Natural killer cell treated with Interleukin-12 subunit alpha and Interleukin-12 subunit beta and Interleukin-15 and Interleukin-18, amount 100 ng/mL, for 72 hours (primary cell): ENCODE measurements at regions not wholly inside any gene's neighbourhood (a gene's known extent, or its start where the extent isn't known, plus 50 kb on each side); places are given as distances from the start of the nearest gene placed in this dataset.

Experiments
- ATAC-seq, 2 donors: fragments of 150-1000 bp; cut with Tn5 transposase in 1 of 2; sonication (Bioruptor Pico), chemical (Tn5 transposase) in 1 of 2; 2 replicates each; pipeline ENCODE4 v1.10.0; 2021
- DNase-seq: peaks from one replicate; pipeline ENCODE4 v3.0.0; 2022; ENCODE audit warnings: low spot score
- H3K27ac Mint-ChIP-seq, 2 donors: 1 replicate in 1 of 2; 2 replicates in 1 of 2; pipeline ENCODE4 v1.8.0; 2022; ENCODE audit warnings: mixed read lengths in 2 of 2, mild to moderate bottlenecking in 1 of 2, moderate library complexity in 1 of 2
- H3K27me3 Mint-ChIP-seq, 2 donors: 1 replicate in 1 of 2; 2 replicates in 1 of 2; pipeline ENCODE4 v1.8.0; 2022; ENCODE audit warnings: mixed read lengths in 2 of 2
- H3K36me3 Mint-ChIP-seq: one replicate; pipeline ENCODE4 v1.8.0; 2022; ENCODE audit warnings: mixed read lengths
- H3K4me1 Mint-ChIP-seq, 2 donors: 1 replicate in 1 of 2; 2 replicates in 1 of 2; pipeline ENCODE4 v1.8.0; 2022; ENCODE audit warnings: low read depth in 2 of 2, mixed read lengths in 2 of 2, mild to moderate bottlenecking in 1 of 2
- H3K4me3 Mint-ChIP-seq: one replicate; pipeline ENCODE4 v1.8.0; 2022; ENCODE audit warnings: mixed read lengths
- H3K9me3 Mint-ChIP-seq: 2 replicates; pipeline ENCODE4 v1.8.0; 2022; ENCODE audit warnings: mixed read lengths

DNA sequence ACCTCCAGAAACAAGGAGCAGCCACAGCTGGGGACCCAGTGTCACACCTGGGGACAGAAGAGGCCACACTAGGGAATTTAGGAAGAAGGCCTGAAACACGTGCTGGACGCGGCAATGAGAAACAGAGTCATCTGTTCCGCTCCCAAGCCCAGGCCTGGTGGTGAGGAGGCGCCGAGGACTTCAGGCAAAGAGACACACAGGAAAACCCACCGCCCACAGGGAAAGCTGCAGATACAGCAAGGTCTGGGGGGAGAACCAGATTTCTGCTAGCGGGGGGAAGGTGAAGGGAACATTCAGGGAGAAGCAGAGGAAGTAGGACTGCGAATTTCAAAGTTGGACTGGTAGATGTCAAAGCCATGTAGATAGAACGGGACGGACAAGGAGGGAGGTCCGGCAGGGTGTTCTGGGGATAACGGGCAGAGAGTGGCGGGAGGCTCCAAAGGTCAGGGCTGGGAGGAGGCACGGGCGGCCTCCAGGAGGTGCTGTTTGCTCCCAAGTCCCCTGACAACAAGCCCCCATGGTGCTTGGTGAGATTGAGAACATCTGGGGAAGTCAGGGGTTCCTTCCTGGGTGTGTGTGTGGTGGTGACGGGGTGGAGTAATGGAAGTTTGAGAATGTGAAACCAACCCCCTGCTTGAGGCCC lies 351.7 kb upstream of the MYT1L start:
- DNase-seq (no peak), ATAC-seq (peak in 1 of 2 donors; percentile 28)
- H3K9me3 Mint-ChIP-seq: no peaks in the 10 kb centered on the region
- peaks cover 4% of the 10 kb centered on the region for H3K36me3 Mint-ChIP-seq
- no peak overlapping the region for H3K4me3 Mint-ChIP-seq
- no peak overlapping the region for H3K27ac Mint-ChIP-seq
- H3K27me3 Mint-ChIP-seq: peaks cover 33 to 42% of the 10 kb centered on the region in 2 donors
- peaks cover 8 to 12% of the 10 kb centered on the region in 2 donors for H3K4me1 Mint-ChIP-seq

DNA sequence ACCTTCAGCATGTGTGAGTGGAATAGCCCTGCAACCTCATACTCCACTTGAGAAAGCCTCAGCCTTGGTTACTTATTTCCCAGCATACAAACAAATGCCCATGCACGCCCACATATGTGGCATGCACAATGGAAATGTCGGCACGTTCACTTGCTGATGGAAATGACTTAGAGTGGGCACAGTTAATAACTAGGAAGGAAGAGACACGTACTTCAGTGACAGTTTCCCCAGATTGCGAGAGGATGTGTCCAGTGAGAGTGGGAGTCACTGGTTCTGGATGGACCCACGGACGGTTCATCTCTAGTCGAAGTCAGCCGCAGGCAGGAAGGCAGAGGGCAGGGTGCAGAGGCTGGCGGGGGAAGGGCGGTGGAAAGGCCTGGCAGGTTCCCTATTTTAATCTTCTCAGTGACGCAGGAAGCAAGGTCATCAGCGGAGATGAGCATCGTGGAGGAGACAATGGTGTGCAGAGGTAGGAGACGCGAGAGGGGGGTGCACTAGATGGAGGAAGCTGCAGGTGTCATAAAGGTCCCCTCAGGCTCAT lies 350.7 kb upstream of the MYT1L start:
- DNase-seq (no peak), ATAC-seq (peak in 1 of 2 donors; percentile 36)
- H3K9me3 Mint-ChIP-seq: no peaks in the 10 kb centered on the region
- peaks cover 8 to 12% of the 10 kb centered on the region in 2 donors for H3K4me1 Mint-ChIP-seq
- peaks cover 4% of the 10 kb centered on the region for H3K36me3 Mint-ChIP-seq
- peaks cover 33 to 42% of the 10 kb centered on the region in 2 donors for H3K27me3 Mint-ChIP-seq
- no peak overlapping the region for H3K4me3 Mint-ChIP-seq
- H3K27ac Mint-ChIP-seq: no peak overlapping the region

DNA sequence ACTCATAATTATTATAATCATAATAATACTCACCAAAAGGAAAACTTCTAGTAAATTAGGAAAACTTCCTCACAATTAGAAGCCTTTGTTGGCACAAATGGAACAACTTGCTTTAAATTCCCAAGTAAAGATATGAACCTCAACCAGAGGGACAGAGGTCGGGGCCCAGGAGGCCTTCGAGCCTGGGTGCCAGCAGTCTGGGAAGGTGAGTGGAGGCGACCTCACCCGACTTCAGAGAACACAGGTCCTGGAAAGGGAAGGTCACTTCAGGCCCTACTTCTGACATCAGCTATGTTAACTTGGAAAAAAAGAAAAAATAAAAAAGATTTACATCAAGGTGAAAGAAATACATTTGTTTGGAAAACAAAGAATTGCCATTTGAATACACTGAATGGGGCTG lies 350.0 kb upstream of the MYT1L start:
- ATAC-seq (no peak), DNase-seq (no peak)
- Mint-ChIP-seq H3K27me3 (peaks cover 28 to 36% of the 10 kb centered on the region in 2 donors), H3K4me1 (peaks cover 4 to 12% of the 10 kb centered on the region in 2 donors), H3K27ac (no peak overlapping the region), H3K4me3 (no peak overlapping the region), H3K36me3 (peaks cover 4% of the 10 kb centered on the region), H3K9me3 (no peaks in the 10 kb centered on the region)

DNA sequence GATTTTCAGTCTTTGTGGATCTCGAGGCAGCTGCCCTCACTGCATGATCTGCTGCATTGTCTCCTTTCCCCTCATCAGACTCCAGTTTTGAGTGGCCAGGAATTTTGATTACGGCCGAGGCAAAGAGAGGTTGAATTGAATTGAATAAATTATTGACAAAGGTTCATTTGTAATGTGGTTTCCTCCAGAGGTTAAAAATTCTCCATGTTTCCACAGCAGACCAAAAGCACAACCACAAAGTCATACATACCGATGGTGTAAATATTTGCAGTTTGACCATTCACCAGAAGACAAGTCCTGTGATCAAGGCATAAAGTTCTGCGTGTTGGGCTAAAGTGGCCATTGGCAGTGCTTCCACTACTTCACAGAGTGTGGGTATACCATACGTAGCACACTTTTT lies 343.8 kb upstream of the MYT1L start:
- no peak overlapping the region for H3K4me3 Mint-ChIP-seq
- peaks cover 1 to 4% of the 10 kb centered on the region in 2 donors for H3K27me3 Mint-ChIP-seq
- no peaks in the 10 kb centered on the region for H3K4me1 Mint-ChIP-seq
- no peak overlapping the region for H3K27ac Mint-ChIP-seq
- no peaks in the 10 kb centered on the region for H3K9me3 Mint-ChIP-seq
- no peaks in the 10 kb centered on the region for H3K36me3 Mint-ChIP-seq
- DNase-seq (no peak), ATAC-seq (no peak)

DNA sequence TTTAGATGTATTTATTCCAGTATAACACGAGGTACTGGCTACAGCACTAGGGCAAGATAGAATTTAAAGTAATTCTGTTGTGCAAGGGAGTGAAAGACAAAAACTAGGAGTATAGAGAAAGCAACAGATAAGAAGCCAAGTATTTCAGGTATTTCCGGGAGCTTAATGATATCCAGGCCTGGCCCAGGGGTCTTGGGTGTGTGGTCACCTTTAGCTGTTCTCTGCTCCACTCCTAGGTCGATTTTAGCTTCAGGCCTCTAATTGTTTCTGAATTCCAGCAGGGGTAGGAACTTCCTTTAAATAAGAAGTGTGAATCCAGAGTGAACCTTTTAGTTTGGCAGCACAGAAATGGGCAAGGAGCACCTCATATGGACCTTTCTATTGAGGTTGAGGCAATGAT lies 342.3 kb upstream of the MYT1L start:
- Mint-ChIP-seq H3K27ac (no peak overlapping the region), H3K9me3 (no peaks in the 10 kb centered on the region), H3K4me1 (no peaks in the 10 kb centered on the region), H3K27me3 (peaks cover 0 to 4% of the 10 kb centered on the region in 2 donors), H3K36me3 (no peaks in the 10 kb centered on the region), H3K4me3 (no peak overlapping the region)
- ATAC-seq (no peak), DNase-seq (no peak)

DNA sequence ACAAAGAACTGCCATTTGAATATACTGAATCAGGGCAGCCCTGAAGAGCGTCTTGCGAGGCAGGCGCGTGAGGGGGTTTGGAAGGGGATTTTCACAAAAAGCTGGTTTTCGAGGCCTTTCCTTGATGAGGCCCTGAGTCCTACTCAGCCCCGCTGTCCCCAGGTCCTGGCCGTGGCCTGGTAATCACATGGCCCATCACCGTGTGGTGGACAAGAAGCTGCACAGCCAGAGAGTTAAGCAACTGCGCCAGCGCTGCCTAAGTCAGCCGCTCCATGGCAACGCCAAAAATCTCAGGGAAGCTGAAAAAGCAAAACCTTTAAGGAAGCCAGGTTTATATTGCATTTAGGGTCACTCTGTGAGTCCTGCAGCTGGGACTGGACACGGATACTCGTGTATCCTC lies 341.2 kb upstream of the MYT1L start:
- DNase-seq (no peak), ATAC-seq (no peak)
- no peak overlapping the region for H3K27ac Mint-ChIP-seq
- H3K4me1 Mint-ChIP-seq: no peaks in the 10 kb centered on the region
- H3K4me3 Mint-ChIP-seq: no peak overlapping the region
- no peaks in the 10 kb centered on the region for H3K9me3 Mint-ChIP-seq
- H3K36me3 Mint-ChIP-seq: no peaks in the 10 kb centered on the region
- H3K27me3 Mint-ChIP-seq: peaks cover 0 to 4% of the 10 kb centered on the region in 2 donors

DNA sequence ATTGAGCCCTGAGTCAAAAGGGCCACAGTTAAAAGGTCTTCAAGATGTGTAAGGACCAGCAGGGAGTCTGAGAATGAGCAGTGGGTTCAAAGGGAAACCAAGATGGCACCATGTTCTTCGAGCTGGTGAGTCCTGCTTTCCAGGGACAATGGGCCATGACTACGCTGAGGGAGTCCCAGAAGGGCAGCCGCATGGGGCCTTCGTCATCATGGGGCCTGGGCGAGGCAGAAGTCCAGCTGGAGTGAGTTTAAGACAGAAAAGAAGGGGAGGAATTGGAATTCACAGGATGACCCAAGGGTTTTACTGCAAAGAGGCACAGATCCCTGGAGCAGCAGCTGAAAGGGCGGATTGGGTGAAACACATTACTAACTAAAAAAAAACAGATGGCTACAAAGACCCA lies 340.8 kb upstream of the MYT1L start:
- no peak overlapping the region for H3K4me3 Mint-ChIP-seq
- H3K27ac Mint-ChIP-seq: no peak overlapping the region
- ATAC-seq (no peak), DNase-seq (no peak)
- H3K36me3 Mint-ChIP-seq: no peaks in the 10 kb centered on the region
- no peaks in the 10 kb centered on the region for H3K9me3 Mint-ChIP-seq
- peaks cover 0 to 4% of the 10 kb centered on the region in 2 donors for H3K27me3 Mint-ChIP-seq
- H3K4me1 Mint-ChIP-seq: no peaks in the 10 kb centered on the region

DNA sequence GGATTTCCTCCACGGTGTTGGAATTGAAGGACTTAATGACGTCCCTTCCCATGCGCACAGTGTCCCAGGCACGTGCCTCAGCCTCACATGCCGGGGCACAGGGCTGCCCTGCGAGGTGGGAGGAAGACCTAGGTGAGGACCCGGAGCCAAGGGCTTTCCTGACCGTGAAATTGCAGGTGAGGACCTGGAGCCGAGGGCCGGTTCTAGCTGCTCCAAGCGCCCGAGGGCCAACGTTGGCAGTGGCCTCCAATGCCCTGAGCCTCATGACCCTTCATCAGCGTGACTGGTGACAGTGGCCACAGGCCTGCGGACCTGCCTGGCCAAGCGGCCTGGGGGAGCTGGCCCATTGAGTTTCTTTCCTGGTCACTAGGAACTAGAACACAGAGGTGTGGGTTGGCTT lies 338.2 kb upstream of the MYT1L start:
- H3K4me3 Mint-ChIP-seq: no peak overlapping the region
- no peaks in the 10 kb centered on the region for H3K4me1 Mint-ChIP-seq
- no peaks in the 10 kb centered on the region for H3K9me3 Mint-ChIP-seq
- ATAC-seq: no peak
- no peak for DNase-seq
- H3K27me3 Mint-ChIP-seq: peaks cover 0 to 4% of the 10 kb centered on the region in 2 donors
- no peaks in the 10 kb centered on the region for H3K36me3 Mint-ChIP-seq
- no peak overlapping the region for H3K27ac Mint-ChIP-seq

DNA sequence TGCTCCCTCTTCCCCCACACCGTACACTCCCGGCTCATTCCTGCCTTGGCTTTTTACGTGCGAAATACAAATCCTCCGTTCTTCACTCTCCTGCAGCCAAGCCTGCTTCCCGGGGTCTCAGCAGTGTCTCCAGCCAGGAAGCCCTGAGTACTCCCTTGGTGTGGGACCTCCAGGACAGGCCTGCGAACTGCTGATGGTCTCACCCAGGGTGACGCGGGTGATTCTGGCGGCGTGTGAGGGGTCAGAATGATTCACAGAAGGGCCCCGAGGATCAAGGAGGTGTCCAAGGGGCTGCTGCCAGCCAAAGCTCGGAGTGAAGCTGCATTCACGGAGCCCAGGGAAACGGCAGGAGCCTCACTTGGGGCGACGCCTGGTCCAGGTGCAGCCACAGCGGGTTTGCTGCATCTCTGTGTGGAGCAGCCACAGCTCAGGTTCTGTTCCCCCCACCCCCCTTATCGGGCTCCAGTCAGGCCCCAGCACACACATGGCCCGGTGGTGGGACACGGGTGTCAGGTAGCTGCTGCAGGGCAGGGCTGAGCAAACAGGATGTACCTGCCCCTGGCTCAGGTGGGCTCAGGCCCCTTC lies 337.7 kb upstream of the MYT1L start:
- Mint-ChIP-seq H3K4me3 (no peak overlapping the region), H3K27me3 (peaks cover 0 to 4% of the 10 kb centered on the region in 2 donors), H3K27ac (no peak overlapping the region), H3K9me3 (no peaks in the 10 kb centered on the region), H3K36me3 (no peaks in the 10 kb centered on the region), H3K4me1 (no peaks in the 10 kb centered on the region)
- ATAC-seq (no peak), DNase-seq (no peak)

DNA sequence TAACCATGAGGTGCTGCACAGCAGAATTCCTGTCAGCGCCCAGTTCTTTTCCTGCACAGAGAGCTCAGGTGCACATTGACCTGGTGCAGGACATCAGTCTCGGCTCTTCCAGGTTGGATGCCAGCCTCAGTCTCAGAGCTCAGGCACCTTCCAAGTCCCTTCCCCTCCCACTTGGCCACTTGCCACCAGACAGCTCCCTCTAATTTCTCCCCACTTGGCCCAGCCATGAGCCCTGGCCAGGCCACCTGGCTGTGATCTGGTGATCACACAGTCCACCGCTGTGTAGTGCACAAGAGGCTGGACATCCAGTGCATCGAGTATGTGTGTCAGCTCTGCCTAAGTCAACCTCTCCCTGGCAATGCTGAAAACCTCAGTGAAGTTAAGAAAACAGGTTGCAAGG lies 336.6 kb upstream of the MYT1L start:
- no peaks in the 10 kb centered on the region for H3K36me3 Mint-ChIP-seq
- H3K27me3 Mint-ChIP-seq: peaks cover 0 to 4% of the 10 kb centered on the region in 2 donors
- ATAC-seq (no peak), DNase-seq (no peak)
- H3K9me3 Mint-ChIP-seq: no peaks in the 10 kb centered on the region
- H3K27ac Mint-ChIP-seq: no peak overlapping the region
- no peaks in the 10 kb centered on the region for H3K4me1 Mint-ChIP-seq
- H3K4me3 Mint-ChIP-seq: no peak overlapping the region

DNA sequence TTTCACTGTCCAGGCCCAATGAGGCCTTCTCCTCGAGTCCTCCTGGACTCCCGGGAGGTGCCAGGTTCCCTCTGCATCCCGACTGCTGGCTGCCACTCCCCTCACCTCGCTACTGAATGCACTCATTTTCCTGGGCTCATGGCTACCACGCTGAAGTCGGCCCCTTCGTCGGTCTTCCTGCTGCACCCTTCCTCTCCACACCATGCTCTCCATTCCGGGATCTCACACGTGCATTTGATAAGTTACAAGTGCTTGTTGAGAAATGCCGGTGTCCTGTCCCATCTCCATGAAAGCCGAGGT lies 334.7 kb upstream of the MYT1L start:
- DNase-seq (no peak), ATAC-seq (no peak)
- Mint-ChIP-seq H3K27me3 (no peaks in the 10 kb centered on the region), H3K36me3 (no peaks in the 10 kb centered on the region), H3K4me1 (no peaks in the 10 kb centered on the region), H3K27ac (no peak overlapping the region), H3K4me3 (no peak overlapping the region), H3K9me3 (no peaks in the 10 kb centered on the region)

DNA sequence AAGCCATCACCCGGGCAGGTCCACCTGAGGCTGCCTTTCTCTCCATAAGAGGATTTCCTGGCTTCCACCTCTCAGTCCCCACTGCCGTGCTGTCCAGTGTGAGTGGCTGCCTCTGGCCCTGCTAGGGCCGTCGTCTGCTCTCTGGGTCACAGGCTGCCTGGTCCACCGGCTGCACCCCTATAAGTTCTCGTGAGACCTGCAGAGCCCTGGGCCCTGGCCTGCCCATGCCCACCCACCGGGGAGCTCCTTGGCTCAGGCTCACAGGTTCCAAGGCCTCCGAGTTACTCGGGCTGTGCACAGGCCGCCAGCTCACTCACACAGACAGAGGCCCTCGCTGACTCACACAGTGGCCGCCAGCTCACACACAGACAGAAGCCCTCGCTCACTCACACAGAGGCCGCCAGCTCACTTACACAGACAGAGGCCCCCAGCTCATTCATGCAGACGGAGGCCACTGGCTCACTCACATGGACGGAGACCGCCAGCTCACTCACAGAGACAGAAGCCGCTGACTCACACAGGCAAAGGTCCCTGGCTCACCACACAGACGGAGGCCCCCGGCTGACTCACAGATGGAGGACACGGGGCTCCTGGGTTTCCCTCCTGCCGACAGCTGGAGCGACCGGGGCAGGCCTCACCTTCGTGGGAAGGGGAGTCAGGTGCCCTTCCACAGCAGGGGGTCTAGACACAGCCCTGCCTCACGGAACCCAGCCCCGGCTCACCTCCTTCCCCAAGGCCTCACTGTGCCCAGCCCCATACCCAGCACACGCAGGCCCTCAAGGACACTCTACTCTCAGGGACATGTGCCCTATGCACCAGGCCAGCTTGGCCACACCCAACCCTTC lies 334.1 kb upstream of the MYT1L start:
- H3K4me1 Mint-ChIP-seq: no peaks in the 10 kb centered on the region
- DNase-seq (no peak), ATAC-seq (peak; percentile 4 to 33)
- H3K27ac Mint-ChIP-seq: no peak overlapping the region
- no peaks in the 10 kb centered on the region for H3K27me3 Mint-ChIP-seq
- no peak overlapping the region for H3K4me3 Mint-ChIP-seq
- no peaks in the 10 kb centered on the region for H3K9me3 Mint-ChIP-seq
- H3K36me3 Mint-ChIP-seq: no peaks in the 10 kb centered on the region

DNA sequence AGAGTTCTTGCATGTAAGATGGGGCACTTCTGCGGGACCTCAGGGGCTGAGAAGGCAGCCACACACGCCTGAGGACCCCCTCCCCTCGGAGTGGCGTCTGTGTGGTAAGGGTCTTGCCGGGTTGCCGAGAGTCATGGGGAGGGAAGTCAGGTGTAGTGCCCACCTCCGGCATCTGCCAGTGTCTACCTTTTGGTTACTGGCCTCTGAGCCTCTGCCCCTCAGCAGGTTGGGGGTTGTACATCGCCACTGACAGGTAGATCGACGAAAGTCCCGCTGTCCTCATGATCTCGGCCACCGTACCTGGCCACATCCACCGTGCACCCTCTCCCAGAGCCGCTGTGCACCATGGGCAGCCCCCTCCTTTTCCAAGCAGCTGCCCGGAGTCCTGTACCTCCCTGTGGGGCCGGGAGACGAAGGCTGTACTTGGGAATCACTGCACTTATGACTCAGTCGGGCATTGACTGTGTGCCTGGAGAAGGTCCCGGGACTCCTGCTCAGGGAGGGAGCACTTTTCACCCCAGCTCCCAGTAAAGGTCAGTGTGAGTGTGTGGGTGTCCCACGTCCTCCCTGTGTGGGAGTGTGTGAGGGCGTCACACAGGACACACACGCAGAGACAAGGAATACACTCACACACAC lies 332.4 kb upstream of the MYT1L start:
- Mint-ChIP-seq H3K9me3 (no peaks in the 10 kb centered on the region), H3K4me3 (no peak overlapping the region), H3K36me3 (no peaks in the 10 kb centered on the region), H3K4me1 (no peaks in the 10 kb centered on the region), H3K27ac (no peak overlapping the region), H3K27me3 (no peaks in the 10 kb centered on the region)
- ATAC-seq (no peak), DNase-seq (no peak)

DNA sequence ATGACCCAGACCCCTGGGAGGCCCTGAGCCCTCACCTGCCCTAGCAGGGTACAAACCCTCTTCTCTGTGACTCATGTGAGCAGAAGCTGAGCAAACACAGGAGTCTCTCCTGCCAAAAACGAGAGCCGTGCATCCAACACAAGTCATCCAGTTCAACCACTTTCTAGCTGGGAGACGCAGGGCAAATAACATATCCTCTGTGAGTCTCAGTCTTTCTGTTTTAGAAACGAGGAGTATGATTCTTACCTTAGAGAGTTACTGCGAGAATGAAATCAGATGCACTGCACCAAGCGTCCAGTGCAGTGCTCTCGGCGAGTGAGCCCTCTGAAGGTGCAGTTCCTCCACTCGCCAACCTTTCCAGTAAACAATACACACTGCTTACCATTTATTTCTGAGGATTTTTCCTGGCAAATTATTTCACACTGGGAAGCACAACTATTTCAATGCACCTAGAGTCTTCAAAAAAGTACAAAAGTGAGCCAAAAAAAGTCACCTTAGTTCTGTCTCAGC lies 331.8 kb upstream of the MYT1L start:
- Mint-ChIP-seq H3K4me3 (no peak overlapping the region), H3K36me3 (no peaks in the 10 kb centered on the region), H3K27ac (no peak overlapping the region), H3K9me3 (peaks cover 3% of the 10 kb centered on the region), H3K27me3 (no peaks in the 10 kb centered on the region), H3K4me1 (no peaks in the 10 kb centered on the region)
- DNase-seq (no peak), ATAC-seq (no peak)
